ENCODE measurements at regions not wholly inside any gene's neighbourhood (a gene's known extent, or its start where the extent isn't known, plus 50 kb on each side); places are given as distances from the start of the nearest gene placed in this dataset.

DNA sequence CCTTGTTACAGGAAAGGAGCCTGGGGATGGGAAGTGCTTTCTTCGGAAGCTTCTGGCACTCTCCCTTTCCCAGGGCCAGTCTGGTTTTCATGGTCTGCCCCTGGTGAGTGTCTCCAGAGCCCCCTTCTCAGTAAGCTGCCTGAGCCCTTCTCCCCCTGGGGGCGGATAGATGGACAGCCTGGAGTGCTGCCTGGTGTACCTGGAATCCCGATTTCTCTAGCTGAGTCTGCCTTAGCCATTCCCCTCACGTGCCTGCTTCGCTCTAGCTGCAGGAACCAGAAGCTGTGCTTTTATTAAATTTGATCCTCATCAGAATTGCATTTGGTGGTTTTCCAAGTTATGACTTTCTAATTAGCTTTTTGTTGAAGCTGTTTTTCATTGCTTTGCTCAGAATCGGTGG lies 152.9 kb upstream of the NAV2 start:
- intact Hi-C loops (cut with micrococcal nuclease; ENCODE audit: unreplicated experiment) = loop anchor here (5.0 kb wide), 1 partner anchor 573 kb away; no protein-coding TSS in a partner anchor
- H3K27me3 ChIP-seq (replicated peaks in 1 of 2; ENCODE audit: control insufficient read depth in 2 of 2, insufficient read depth in 2 of 2, low read length in 1 of 2) = no peaks in the 10 kb centered on the region; a peak in 1 of 4 replicates
- H3K4me1 ChIP-seq (ENCODE audit: control insufficient read depth, insufficient read depth, low read length) = no peaks in the 10 kb centered on the region
- no peak for ATAC-seq
- H3K4me2 ChIP-seq (ENCODE audit: control insufficient read depth, insufficient read depth) = no peak overlapping the region
- CTCF ChIA-PET = interaction anchor here (0.9 to 5.3 kb wide), 17 partner anchors 13 to 573 kb away, joined by 3 to 52 read pairs (median 5); no protein-coding TSS in a partner anchor
- in situ Hi-C loops (cut with MboI) = loop anchor here (5.0 kb wide), 2 partner anchors 242 to 487 kb away; no protein-coding TSS in a partner anchor
- no peaks in the 10 kb centered on the region for H4K20me1 ChIP-seq (ENCODE audit: control insufficient read depth, insufficient read depth)
- no peaks in the 10 kb centered on the region for H3K9me3 ChIP-seq (replicated peaks; ENCODE audit: control insufficient read depth, insufficient read depth, low read length)
- no peak overlapping the region for H3K27ac ChIP-seq (ENCODE audit: control insufficient read depth, insufficient read depth)
- H3K36me3 ChIP-seq (ENCODE audit: control insufficient read depth in 2 of 2, insufficient read depth in 2 of 2, low read length in 1 of 2) = no peaks in the 10 kb centered on the region
- 17% methylated on average over 6 of the region's 6 CpGs for WGBS (ENCODE audit: insufficient coverage, insufficient replicate concordance, low lambda C conversion rate, missing lambda C conversion rate)
- H3K4me3 ChIP-seq = no peak overlapping the region
- RAD21 ChIA-PET (ENCODE audit: unreplicated experiment) = interaction anchor here (0.8 to 5.7 kb wide), 7 partner anchors 100 to 489 kb away, joined by 3 to 35 read pairs (median 3); no protein-coding TSS in a partner anchor
- no peak overlapping the region for H3K9ac ChIP-seq (ENCODE audit: control insufficient read depth, insufficient read depth, low read length)
- H3K79me2 ChIP-seq (ENCODE audit: control insufficient read depth, insufficient read depth, low read length) = no peaks in the 10 kb centered on the region
- SMC1A ChIA-PET (ENCODE audit: uncharacterized antibody, unreplicated experiment) = interaction anchor here (0.6 to 2.8 kb wide), 11 partner anchors 10 to 578 kb away, joined by 3 to 22 read pairs (median 4); no protein-coding TSS in a partner anchor
- FAIRE-seq = no peak
- no peak overlapping the region for H2AFZ ChIP-seq (ENCODE audit: control insufficient read depth, low read depth, low read length)
- no peak for DNase-seq (ENCODE audit: low read depth, low spot score)
- no TSS peak for BruUV-seq (replicated peaks)
- POLR2A ChIA-PET = no interaction called here
- no peak for TF ChIP-seq YY1 (IDR thresholded peaks at IDR 0.05; ENCODE audit: low read depth, low read length)
- no peak for TF ChIP-seq EED (IDR thresholded peaks at IDR 0.05; ENCODE audit: low read depth)
- TF ChIP-seq, protein P1, sequence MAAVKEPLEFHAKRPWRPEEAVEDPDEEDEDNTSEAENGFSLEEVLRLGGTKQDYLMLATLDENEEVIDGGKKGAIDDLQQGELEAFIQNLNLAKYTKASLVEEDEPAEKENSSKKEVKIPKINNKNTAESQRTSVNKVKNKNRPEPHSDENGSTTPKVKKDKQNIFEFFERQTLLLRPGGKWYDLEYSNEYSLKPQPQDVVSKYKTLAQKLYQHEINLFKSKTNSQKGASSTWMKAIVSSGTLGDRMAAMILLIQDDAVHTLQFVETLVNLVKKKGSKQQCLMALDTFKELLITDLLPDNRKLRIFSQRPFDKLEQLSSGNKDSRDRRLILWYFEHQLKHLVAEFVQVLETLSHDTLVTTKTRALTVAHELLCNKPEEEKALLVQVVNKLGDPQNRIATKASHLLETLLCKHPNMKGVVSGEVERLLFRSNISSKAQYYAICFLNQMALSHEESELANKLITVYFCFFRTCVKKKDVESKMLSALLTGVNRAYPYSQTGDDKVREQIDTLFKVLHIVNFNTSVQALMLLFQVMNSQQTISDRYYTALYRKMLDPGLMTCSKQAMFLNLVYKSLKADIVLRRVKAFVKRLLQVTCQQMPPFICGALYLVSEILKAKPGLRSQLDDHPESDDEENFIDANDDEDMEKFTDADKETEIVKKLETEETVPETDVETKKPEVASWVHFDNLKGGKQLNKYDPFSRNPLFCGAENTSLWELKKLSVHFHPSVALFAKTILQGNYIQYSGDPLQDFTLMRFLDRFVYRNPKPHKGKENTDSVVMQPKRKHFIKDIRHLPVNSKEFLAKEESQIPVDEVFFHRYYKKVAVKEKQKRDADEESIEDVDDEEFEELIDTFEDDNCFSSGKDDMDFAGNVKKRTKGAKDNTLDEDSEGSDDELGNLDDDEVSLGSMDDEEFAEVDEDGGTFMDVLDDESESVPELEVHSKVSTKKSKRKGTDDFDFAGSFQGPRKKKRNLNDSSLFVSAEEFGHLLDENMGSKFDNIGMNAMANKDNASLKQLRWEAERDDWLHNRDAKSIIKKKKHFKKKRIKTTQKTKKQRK (IDR thresholded peaks at IDR 0.05; ENCODE audit: low read depth, low read length) = no peak
- TF ChIP-seq EGR1 (IDR thresholded peaks at IDR 0.05; ENCODE audit: borderline replicate concordance in 1 of 2, low read depth in 2 of 2, low read length in 2 of 2) = no peak
- TF ChIP-seq MXI1 (IDR thresholded peaks at IDR 0.05; ENCODE audit: low read depth, low read length) = no peak
- no peak for TF ChIP-seq MTA2 (IDR thresholded peaks at IDR 0.05; ENCODE audit: low read depth)
- TF ChIP-seq BMI1 (IDR thresholded peaks at IDR 0.05; ENCODE audit: borderline replicate concordance) = no peak
- no peak for TF ChIP-seq NR2C2 (IDR thresholded peaks at IDR 0.05; ENCODE audit: borderline replicate concordance, control insufficient read depth, insufficient read length, low read depth)
- no peak for TF ChIP-seq LARP7 (IDR thresholded peaks at IDR 0.05)
- TF ChIP-seq ZNF384 (IDR thresholded peaks at IDR 0.05; ENCODE audit: borderline replicate concordance, low read depth, low read length) = no peak
- TF ChIP-seq, protein P2, sequence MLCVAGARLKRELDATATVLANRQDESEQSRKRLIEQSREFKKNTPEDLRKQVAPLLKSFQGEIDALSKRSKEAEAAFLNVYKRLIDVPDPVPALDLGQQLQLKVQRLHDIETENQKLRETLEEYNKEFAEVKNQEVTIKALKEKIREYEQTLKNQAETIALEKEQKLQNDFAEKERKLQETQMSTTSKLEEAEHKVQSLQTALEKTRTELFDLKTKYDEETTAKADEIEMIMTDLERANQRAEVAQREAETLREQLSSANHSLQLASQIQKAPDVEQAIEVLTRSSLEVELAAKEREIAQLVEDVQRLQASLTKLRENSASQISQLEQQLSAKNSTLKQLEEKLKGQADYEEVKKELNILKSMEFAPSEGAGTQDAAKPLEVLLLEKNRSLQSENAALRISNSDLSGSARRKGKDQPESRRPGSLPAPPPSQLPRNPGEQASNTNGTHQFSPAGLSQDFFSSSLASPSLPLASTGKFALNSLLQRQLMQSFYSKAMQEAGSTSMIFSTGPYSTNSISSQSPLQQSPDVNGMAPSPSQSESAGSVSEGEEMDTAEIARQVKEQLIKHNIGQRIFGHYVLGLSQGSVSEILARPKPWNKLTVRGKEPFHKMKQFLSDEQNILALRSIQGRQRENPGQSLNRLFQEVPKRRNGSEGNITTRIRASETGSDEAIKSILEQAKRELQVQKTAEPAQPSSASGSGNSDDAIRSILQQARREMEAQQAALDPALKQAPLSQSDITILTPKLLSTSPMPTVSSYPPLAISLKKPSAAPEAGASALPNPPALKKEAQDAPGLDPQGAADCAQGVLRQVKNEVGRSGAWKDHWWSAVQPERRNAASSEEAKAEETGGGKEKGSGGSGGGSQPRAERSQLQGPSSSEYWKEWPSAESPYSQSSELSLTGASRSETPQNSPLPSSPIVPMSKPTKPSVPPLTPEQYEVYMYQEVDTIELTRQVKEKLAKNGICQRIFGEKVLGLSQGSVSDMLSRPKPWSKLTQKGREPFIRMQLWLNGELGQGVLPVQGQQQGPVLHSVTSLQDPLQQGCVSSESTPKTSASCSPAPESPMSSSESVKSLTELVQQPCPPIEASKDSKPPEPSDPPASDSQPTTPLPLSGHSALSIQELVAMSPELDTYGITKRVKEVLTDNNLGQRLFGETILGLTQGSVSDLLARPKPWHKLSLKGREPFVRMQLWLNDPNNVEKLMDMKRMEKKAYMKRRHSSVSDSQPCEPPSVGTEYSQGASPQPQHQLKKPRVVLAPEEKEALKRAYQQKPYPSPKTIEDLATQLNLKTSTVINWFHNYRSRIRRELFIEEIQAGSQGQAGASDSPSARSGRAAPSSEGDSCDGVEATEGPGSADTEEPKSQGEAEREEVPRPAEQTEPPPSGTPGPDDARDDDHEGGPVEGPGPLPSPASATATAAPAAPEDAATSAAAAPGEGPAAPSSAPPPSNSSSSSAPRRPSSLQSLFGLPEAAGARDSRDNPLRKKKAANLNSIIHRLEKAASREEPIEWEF (IDR thresholded peaks at IDR 0.05; ENCODE audit: insufficient replicate concordance, low read depth, low read length) = no peak
- TF ChIP-seq, protein P3, sequence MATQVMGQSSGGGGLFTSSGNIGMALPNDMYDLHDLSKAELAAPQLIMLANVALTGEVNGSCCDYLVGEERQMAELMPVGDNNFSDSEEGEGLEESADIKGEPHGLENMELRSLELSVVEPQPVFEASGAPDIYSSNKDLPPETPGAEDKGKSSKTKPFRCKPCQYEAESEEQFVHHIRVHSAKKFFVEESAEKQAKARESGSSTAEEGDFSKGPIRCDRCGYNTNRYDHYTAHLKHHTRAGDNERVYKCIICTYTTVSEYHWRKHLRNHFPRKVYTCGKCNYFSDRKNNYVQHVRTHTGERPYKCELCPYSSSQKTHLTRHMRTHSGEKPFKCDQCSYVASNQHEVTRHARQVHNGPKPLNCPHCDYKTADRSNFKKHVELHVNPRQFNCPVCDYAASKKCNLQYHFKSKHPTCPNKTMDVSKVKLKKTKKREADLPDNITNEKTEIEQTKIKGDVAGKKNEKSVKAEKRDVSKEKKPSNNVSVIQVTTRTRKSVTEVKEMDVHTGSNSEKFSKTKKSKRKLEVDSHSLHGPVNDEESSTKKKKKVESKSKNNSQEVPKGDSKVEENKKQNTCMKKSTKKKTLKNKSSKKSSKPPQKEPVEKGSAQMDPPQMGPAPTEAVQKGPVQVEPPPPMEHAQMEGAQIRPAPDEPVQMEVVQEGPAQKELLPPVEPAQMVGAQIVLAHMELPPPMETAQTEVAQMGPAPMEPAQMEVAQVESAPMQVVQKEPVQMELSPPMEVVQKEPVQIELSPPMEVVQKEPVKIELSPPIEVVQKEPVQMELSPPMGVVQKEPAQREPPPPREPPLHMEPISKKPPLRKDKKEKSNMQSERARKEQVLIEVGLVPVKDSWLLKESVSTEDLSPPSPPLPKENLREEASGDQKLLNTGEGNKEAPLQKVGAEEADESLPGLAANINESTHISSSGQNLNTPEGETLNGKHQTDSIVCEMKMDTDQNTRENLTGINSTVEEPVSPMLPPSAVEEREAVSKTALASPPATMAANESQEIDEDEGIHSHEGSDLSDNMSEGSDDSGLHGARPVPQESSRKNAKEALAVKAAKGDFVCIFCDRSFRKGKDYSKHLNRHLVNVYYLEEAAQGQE (IDR thresholded peaks at IDR 0.05; ENCODE audit: low read depth, low read length) = no peak

All from GM12878 (cell line).